ENCODE measurements at regions not wholly inside any gene's neighbourhood (a gene's known extent, or its start where the extent isn't known, plus 50 kb on each side); places are given as distances from the start of the nearest gene placed in this dataset.

GRCh38 chrX:140866446-140866845 is 135.9 kb upstream of the SPANXB1 start (continued):
- TF ChIP-seq ZNF565 (CRISPR knock-in tag; conservative IDR thresholded peaks at IDR 0.05; ENCODE audit: low read depth), result no peak
- no peak for TF ChIP-seq ZC3H10 (CRISPR knock-in tag; IDR thresholded peaks at IDR 0.05)
- no peak for TF ChIP-seq CSRNP3 (CRISPR knock-in tag; IDR thresholded peaks at IDR 0.05)

- TF ChIP-seq BACH2 (CRISPR knock-in tag; IDR thresholded peaks at IDR 0.05; ENCODE audit: borderline replicate concordance), result no peak
- no peak for TF ChIP-seq ZNF8 (CRISPR knock-in tag; IDR thresholded peaks at IDR 0.05)
- TF ChIP-seq ZNF565 (CRISPR knock-in tag; conservative IDR thresholded peaks at IDR 0.05; ENCODE audit: low read depth), result no peak
- TF ChIP-seq SNAI2 (CRISPR knock-in tag; IDR thresholded peaks at IDR 0.05), result no peak
- TF ChIP-seq ZFP30 (CRISPR knock-in tag; IDR thresholded peaks at IDR 0.05), result no peak
- TF ChIP-seq OSR1 (CRISPR knock-in tag; IDR thresholded peaks at IDR 0.05), result no peak
- no peak for TF ChIP-seq ISL1 (CRISPR knock-in tag; IDR thresholded peaks at IDR 0.05)
- no peak for TF ChIP-seq TCF4 (CRISPR knock-in tag; IDR thresholded peaks at IDR 0.05; ENCODE audit: borderline replicate concordance)
- TF ChIP-seq CSRNP3 (CRISPR knock-in tag; IDR thresholded peaks at IDR 0.05), result no peak
- no peak for TF ChIP-seq ZNF70 (CRISPR knock-in tag; IDR thresholded peaks at IDR 0.05)
- TF ChIP-seq ESRRG (CRISPR knock-in tag; IDR thresholded peaks at IDR 0.05), result no peak
- no peak for TF ChIP-seq ARNTL (CRISPR knock-in tag; IDR thresholded peaks at IDR 0.05; ENCODE audit: borderline replicate concordance, low read depth)
- no peak for TF ChIP-seq ZC3H10 (CRISPR knock-in tag; IDR thresholded peaks at IDR 0.05)
- no peak for TF ChIP-seq GLIS3 (CRISPR knock-in tag; IDR thresholded peaks at IDR 0.05)
- TF ChIP-seq RARB (CRISPR knock-in tag; IDR thresholded peaks at IDR 0.05), result no peak
- no peak for TF ChIP-seq ZFP3 (CRISPR knock-in tag; IDR thresholded peaks at IDR 0.05)
- no peak for TF ChIP-seq POU6F1 (CRISPR knock-in tag; IDR thresholded peaks at IDR 0.05; ENCODE audit: borderline replicate concordance, low read depth)
- no peak for TF ChIP-seq PATZ1 (CRISPR knock-in tag; IDR thresholded peaks at IDR 0.05; ENCODE audit: borderline replicate concordance)
- ATAC-seq, result no peak
These were observed 89.8 kb upstream of the SPANXB1 start for GRCh38 chrX:140912606-140913005.

GRCh38 chrX:140913802-140914501 is 88.4 kb upstream of the SPANXB1 start:
- TF ChIP-seq ZFP3 (CRISPR knock-in tag; IDR thresholded peaks at IDR 0.05) (no peak), ARNTL (CRISPR knock-in tag; IDR thresholded peaks at IDR 0.05; ENCODE audit: borderline replicate concordance, low read depth) (no peak), TSHZ2 (CRISPR knock-in tag; IDR thresholded peaks at IDR 0.05) (no peak), OSR1 (CRISPR knock-in tag; IDR thresholded peaks at IDR 0.05) (no peak), PATZ1 (CRISPR knock-in tag; IDR thresholded peaks at IDR 0.05; ENCODE audit: borderline replicate concordance) (no peak), RARB (CRISPR knock-in tag; IDR thresholded peaks at IDR 0.05) (no peak), ESRRG (CRISPR knock-in tag; IDR thresholded peaks at IDR 0.05) (no peak), GLIS3 (CRISPR knock-in tag; IDR thresholded peaks at IDR 0.05) (no peak), CSRNP3 (CRISPR knock-in tag; IDR thresholded peaks at IDR 0.05) (no peak), ISL1 (CRISPR knock-in tag; IDR thresholded peaks at IDR 0.05) (no peak), ZNF565 (CRISPR knock-in tag; conservative IDR thresholded peaks at IDR 0.05; ENCODE audit: low read depth) (no peak), ZFP30 (CRISPR knock-in tag; IDR thresholded peaks at IDR 0.05) (no peak), BACH2 (CRISPR knock-in tag; IDR thresholded peaks at IDR 0.05; ENCODE audit: borderline replicate concordance) (no peak), TCF4 (CRISPR knock-in tag; IDR thresholded peaks at IDR 0.05; ENCODE audit: borderline replicate concordance) (no peak), SNAI2 (CRISPR knock-in tag; IDR thresholded peaks at IDR 0.05) (no peak), TOX (CRISPR knock-in tag; IDR thresholded peaks at IDR 0.05; ENCODE audit: borderline replicate concordance) (no peak), CREB5 (CRISPR knock-in tag; IDR thresholded peaks at IDR 0.05; ENCODE audit: low read depth) (no peak), ZNF8 (CRISPR knock-in tag; IDR thresholded peaks at IDR 0.05) (no peak)
- no peak for ATAC-seq
